Heart left ventricle (tissue), 16 donors: ENCODE measurements at regions not wholly inside any gene's neighbourhood (a gene's known extent, or its start where the extent isn't known, plus 50 kb on each side); places are given as distances from the start of the nearest gene placed in this dataset.

Source experiments
- ATAC-seq, 4 donors: fragments of 200-7000 bp; cut with Tn5 transposase; one replicate each; pipeline ENCODE4 v1.9.1; 2020 to 2022; ENCODE audit warnings: moderate library complexity in 4 of 4, mild to moderate bottlenecking in 3 of 4, moderate number of reproducible peaks in 1 of 4
- DNase-seq, 5 donors: peaks; one replicate each; pipeline ENCODE4 v3.0.0-alpha.2; 2020
- H3K27ac ChIP-seq, 12 donors: fragments of 200-600 bp; sonication (generic) in 4 of 12; one replicate each; pipeline versions ENCODE4 v1.5.0 to v1.8.0; 2016 to 2022; ENCODE audit warnings: mild to moderate bottlenecking in 2 of 12
- H3K27me3 ChIP-seq, 9 donors: fragments of 200-600 bp; sonication (generic) in 2 of 9; one replicate each; pipeline versions ENCODE4 v1.5.1 to v1.8.0; 2016 to 2022; ENCODE audit warnings: mild to moderate bottlenecking in 3 of 9
- H3K36me3 ChIP-seq, 9 donors: fragments of 200-600 bp; sonication (generic) in 2 of 9; one replicate each; pipeline versions ENCODE4 v1.5.0 to v1.8.0; 2018 to 2022; ENCODE audit warnings: mild to moderate bottlenecking in 2 of 9
- H3K4me1 ChIP-seq, 12 donors: fragments of 200-600 bp; sonication (generic) in 4 of 12; one replicate each; pipeline versions ENCODE4 v1.5.0 to v1.8.0; 2016 to 2022; ENCODE audit warnings: mild to moderate bottlenecking in 3 of 12
- H3K4me3 ChIP-seq, 12 donors: fragments of 200-600 bp; sonication (generic) in 4 of 12; one replicate each; pipeline versions ENCODE4 v1.5.0 to v1.8.0; 2017 to 2022; ENCODE audit warnings: mild to moderate bottlenecking in 9 of 12, moderate library complexity in 4 of 12
- H3K9me3 ChIP-seq, 12 donors: fragments of 200-600 bp; sonication (generic) in 4 of 12; one replicate each; pipeline versions ENCODE4 v1.5.0 to v1.8.0; 2016 to 2022; ENCODE audit warnings: mild to moderate bottlenecking in 1 of 12
- CTCF ChIP-seq, 12 donors: fragments of 200-600 bp; sonication (generic) in 4 of 12; IDR thresholded peaks; one replicate each; pipeline versions ENCODE4 v1.5.0 to v1.8.0; 2018 to 2022; ENCODE audit warnings: antibody characterized with exemption in 12 of 12, mild to moderate bottlenecking in 5 of 12
- POLR2A ChIP-seq, 2 donors: fragments of 450-650 bp; IDR thresholded peaks; one replicate each; pipeline ENCODE4 v1.6.1; 2017; ENCODE audit warnings: antibody characterized with exemption in 2 of 2, mild to moderate bottlenecking in 2 of 2, moderate library complexity in 2 of 2
- WGBS, 4 donors: extraction: QIAGEN DNeasy Blood & Tissue Kit in 2 of 4; methylation state at CpG; one replicate each; pipeline versions ENCODE4 v1.1.5 to v1.1.7; 2013 to 2018; 5-methylcytosine and 5-hydroxymethylcytosine counted together
- intact Hi-C, 10 donors: fragments of 100-400 bp; cut with DNase I; formaldehyde crosslinking; loops; one replicate each; pipeline versions ENCODE4 v1.11.1 to v1.14.2; 2022
- donor health status: ischemic (EF 13 %, LVEDD 7.1; RV severe dilation, severe dysfunction).
- donor health status: healthy with polysubstance abuse.
- donor health status: DM: no; HTN: yes; CAD: no.
- donor health status: DM: no; HTN: no; CAD: no.
- donor health status: ischemic (EF 25% LVEDD 6.9; RV normal size, moderate dysfunction).
- donor health status: ischemic (EF 25% LVEDD 5.7; RV mildly dilated, moderate dysfunction).
- donor health status: healthy.
- donor health status: DM: yes; HTN: yes; CAD: no.
- donor health status: ischemic (EF 35%, LVEDD 5.7; RV mildly dilated, moderate dysfunction).
- donor health status: nonischemic (EF 11% LVEDD 7.7; RV severe dilation, severe dysfunction).
- donor health status: DM: yes; HTN: yes; CAD: no.
- donor health status: PGD.
- donor health status: ischemic (EF 29% LVEDD 5.4; RV normal size, mild dysfunction).
- donor health status: nonischemic (EF 23%, LVEDD 6.1; RV moderate dilation, normal function).

DNA sequence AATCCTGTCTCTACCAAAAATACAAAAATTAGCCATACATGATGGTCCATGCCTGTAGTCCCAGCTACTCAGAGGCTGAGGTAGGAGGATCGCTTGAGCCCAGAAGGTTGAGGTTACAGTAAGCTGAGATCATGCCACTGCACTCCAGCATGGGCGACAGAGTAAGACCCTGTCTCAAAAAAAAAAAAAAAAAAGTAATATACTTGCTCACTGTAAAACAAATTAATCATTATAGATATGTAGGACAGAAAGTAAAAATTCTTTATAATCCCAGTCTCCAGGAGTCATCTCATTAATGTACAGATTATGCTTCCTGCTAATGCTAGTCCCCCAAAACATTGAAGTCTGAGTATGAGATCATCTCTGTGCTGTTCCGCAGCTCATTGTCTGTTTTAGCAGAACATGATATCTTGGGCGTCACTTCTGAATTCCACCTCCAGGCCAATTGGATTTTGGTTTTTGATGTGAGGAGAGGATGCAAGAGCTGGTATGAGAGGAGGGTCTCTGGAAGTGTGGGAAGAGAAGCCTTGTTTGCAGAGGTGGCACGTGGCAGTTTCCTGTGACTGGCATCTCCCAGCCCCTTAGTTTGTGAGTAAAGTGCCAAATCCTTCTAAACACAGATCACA is 75.4 kb upstream of the NPAS1 start:
- Histone ChIP-seq H3K27ac (peak overlapping the region; percentile 53 to 83 (median 70)), H3K4me1 (peaks cover 16 to 57% (median 46%) of the 10 kb centered on the region in 12 donors), H3K4me3 (peak overlapping the region in 7 of 12 donors; percentile 2 to 33 (median 22)), H3K36me3 (peaks cover 0 to 22% (median 5%) of the 10 kb centered on the region in 9 donors), H3K27me3 (no peaks in the 10 kb centered on the region), H3K9me3 (no peaks in the 10 kb centered on the region)
- ATAC-seq (peak in 1 of 4 donors; percentile 4), DNase-seq (no peak)
- TF ChIP-seq POLR2A (IDR thresholded peaks at IDR 0.05), result no peak
- TF ChIP-seq CTCF (IDR thresholded peaks at IDR 0.05), result no peak
- intact Hi-C loops, result no loop called here
- 41 to 60% (median 53%) methylated on average over 5 of the region's 5 CpGs for WGBS, 4 donors

DNA sequence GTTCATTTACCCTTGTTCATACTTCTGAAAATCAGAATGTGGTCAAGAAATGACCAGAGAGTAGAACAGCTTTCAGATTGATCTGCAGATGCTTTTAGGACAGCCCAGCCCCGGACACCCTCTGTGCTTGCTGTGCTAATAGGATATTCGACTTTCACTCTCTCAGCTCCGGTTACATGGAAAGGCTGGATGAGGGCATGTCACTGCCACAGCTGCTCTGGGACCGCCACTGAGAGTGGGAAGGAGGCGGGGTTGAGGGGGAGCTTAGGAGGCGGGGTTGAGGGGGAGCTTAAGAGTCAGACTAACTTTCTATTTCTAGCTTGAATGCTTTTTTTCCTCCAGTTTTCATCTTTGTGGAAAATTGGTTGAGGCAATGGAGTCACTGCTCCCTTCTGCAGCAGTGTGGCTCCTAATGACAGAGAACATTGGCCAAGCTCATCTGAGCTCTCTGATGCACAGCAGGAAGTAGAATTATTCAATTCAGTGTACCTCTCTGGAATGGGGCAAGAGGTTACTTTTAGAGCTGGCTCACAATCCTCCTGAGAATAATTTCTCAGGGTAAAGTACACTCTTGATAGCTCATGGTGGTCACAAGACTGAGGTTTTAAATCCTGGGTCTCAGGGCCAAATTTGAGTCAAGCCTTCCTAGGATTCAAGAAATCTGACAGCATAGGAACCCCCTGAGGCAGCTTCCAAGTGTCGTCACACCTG is 74.6 kb upstream of the NPAS1 start:
- Histone ChIP-seq H3K27ac (peak overlapping the region; percentile 53 to 83 (median 72)), H3K9me3 (no peaks in the 10 kb centered on the region), H3K27me3 (no peaks in the 10 kb centered on the region), H3K36me3 (peaks cover 0 to 14% (median 3%) of the 10 kb centered on the region in 9 donors), H3K4me1 (peaks cover 16 to 65% (median 47%) of the 10 kb centered on the region in 12 donors), H3K4me3 (peak overlapping the region in 7 of 12 donors; percentile 2 to 33 (median 25))
- 9 to 19% (median 16%) methylated on average over 7 of the region's 7 CpGs for WGBS, 4 donors
- DNase-seq (peak; percentile 75 to 86 (median 80)), ATAC-seq (peak; percentile 88 to 95 (median 94))
- no peak for TF ChIP-seq POLR2A (IDR thresholded peaks at IDR 0.05)
- TF ChIP-seq CTCF (IDR thresholded peaks at IDR 0.05), result no peak
- intact Hi-C loops, result loop anchor here in 1 of 10 donors (1.0 kb wide), 1 partner anchor 18 kb away; no protein-coding TSS in a partner anchor

DNA sequence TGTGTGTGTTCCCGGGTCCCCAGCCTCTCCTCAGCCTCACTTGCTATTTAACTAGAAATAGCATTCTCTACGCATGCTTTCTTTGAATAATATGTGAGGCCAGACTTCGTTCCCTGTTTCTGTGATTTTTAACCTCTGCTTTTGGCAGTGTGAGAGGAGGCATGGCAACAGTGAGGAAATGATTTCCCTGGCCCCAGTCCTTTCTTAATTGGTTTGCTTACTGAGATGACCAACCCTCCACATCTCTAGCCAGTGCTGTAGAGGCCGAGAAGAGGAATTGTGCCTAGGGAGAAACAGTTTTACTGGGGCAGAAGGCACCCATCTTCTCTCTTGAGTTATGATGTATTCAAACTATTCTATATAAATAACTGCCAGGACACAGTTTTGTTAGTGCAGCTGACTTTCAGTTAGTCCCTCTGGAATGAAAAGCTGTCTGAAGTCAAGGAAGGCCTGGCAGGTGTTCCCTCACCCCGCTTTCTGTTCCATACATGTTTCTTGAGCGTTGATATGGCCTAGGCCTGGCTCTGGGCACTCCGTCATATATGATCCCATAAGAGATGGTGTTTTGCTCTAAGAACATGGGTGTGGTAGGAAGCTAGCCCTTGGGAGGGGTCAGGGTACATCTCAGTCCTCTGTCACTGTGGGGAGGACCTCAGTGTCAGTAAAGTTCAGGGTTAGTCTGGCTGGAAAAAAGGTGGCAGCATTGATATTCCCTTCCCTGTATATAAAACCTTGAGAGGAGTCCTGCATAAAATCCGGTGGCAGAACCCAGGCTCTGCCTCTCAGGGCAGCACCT is 73.7 kb upstream of the NPAS1 start:
- DNase-seq (no peak), ATAC-seq (peak in 3 of 4 donors; percentile 26 to 47 (median 44))
- Histone ChIP-seq H3K9me3 (no peaks in the 10 kb centered on the region), H3K4me3 (peak overlapping the region in 4 of 12 donors; percentile 3 to 33 (median 22)), H3K27me3 (no peaks in the 10 kb centered on the region), H3K27ac (peak overlapping the region; percentile 53 to 83 (median 72)), H3K4me1 (peaks cover 20 to 73% (median 54%) of the 10 kb centered on the region in 12 donors), H3K36me3 (peaks cover 0 to 8% (median 0%) of the 10 kb centered on the region in 9 donors)
- WGBS, 4 donors, result 60 to 70% (median 62%) methylated on average over 8 of the region's 8 CpGs
- intact Hi-C loops, result loop anchor here in 1 of 10 donors (1.0 kb wide), 1 partner anchor 19 kb away; no protein-coding TSS in a partner anchor
- TF ChIP-seq CTCF (IDR thresholded peaks at IDR 0.05), result no peak
- no peak for TF ChIP-seq POLR2A (IDR thresholded peaks at IDR 0.05)
